ENCODE measurements at regions not wholly inside any gene's neighbourhood (a gene's known extent, or its start where the extent isn't known, plus 50 kb on each side); places are given as distances from the start of the nearest gene placed in this dataset.

DNA sequence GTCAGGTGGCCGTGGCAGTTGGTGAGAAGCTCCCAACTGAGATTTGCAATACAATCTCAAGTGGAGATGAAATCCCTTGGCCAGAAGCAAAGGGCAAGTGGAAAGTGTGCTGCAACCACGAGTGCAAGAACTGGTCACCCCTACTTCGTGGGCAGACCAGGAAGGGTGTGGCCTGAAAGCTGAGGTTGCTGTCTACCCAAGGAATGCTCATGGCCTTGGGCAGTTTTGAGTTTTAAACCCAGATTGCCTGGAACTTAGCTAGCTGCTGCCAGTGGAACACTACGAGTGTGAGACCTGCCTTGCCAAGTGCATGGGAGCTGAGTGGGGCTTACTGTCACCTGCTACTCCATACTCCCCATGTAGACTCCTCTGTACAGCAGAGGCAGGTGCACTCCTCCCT, 113.3 kb upstream of the FAT3 start:
- Histone ChIP-seq H3K9me3 (ENCODE audit: low read length) (peaks cover 7% of the 10 kb centered on the region; the same call in 1 of the 2 replicates), H3K4me2 (ENCODE audit: low read length) (no peak overlapping the region)

DNA sequence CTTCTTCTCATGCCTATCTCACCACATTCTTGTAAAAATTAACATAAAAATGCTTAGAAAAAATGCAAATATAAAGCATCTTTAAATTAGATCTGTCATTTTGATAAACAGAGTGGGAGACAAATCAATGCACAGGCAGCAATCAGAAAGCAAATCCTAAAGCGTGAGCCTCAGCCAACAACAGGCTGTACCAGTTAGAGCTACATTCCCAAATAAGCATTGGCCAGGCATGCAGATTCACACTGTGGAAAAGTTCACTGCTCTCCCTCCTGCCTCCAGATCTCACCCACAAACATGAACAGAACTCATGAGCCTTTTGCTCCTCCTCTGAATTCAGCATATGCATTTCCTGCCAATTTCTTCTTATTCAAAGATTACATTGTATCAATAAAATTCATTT, 115.2 kb upstream of the FAT3 start:
- DNase-seq (no peak), ATAC-seq (no peak)
- intact Hi-C loops (cut with micrococcal nuclease) = no loop called here
- no TSS peak for BruUV-seq (replicated peaks)
- H3K4me3 ChIP-seq (ENCODE audit: low read length) = no peak overlapping the region
- H3K4me2 ChIP-seq (ENCODE audit: low read length) = no peak overlapping the region
- peaks cover 7% of the 10 kb centered on the region; the same call in 1 of the 2 replicates for H3K9me3 ChIP-seq (ENCODE audit: low read length)
- H3K36me3 ChIP-seq (ENCODE audit: low read depth, low read length) = no peaks in the 10 kb centered on the region
- H3K9ac ChIP-seq (ENCODE audit: low read length) = no peak overlapping the region
- no peaks in the 10 kb centered on the region for H3K9me2 ChIP-seq (replicated peaks; ENCODE audit: low read length)
- ChIA-PET POLR2A (ENCODE audit: unreplicated experiment) (no interaction called here), CTCF (no interaction called here)
- no peak overlapping the region for H3K27ac ChIP-seq (ENCODE audit: low read length)
- no peaks in the 10 kb centered on the region for H3K4me1 ChIP-seq (ENCODE audit: insufficient read depth, low read length)
- H3K27me3 ChIP-seq (ENCODE audit: low read length) = no peaks in the 10 kb centered on the region
- H3F3A ChIP-seq (ENCODE audit: low read length, unreplicated experiment) = no peaks in the 10 kb centered on the region
- H4K20me1 ChIP-seq (ENCODE audit: low read length) = no peaks in the 10 kb centered on the region
- no peak overlapping the region for H2AFZ ChIP-seq (ENCODE audit: low read length)
- no peak for TF ChIP-seq EZH2phosphoT487 (IDR thresholded peaks at IDR 0.05; ENCODE audit: borderline replicate concordance, low read length)
- TF ChIP-seq, protein P1, sequence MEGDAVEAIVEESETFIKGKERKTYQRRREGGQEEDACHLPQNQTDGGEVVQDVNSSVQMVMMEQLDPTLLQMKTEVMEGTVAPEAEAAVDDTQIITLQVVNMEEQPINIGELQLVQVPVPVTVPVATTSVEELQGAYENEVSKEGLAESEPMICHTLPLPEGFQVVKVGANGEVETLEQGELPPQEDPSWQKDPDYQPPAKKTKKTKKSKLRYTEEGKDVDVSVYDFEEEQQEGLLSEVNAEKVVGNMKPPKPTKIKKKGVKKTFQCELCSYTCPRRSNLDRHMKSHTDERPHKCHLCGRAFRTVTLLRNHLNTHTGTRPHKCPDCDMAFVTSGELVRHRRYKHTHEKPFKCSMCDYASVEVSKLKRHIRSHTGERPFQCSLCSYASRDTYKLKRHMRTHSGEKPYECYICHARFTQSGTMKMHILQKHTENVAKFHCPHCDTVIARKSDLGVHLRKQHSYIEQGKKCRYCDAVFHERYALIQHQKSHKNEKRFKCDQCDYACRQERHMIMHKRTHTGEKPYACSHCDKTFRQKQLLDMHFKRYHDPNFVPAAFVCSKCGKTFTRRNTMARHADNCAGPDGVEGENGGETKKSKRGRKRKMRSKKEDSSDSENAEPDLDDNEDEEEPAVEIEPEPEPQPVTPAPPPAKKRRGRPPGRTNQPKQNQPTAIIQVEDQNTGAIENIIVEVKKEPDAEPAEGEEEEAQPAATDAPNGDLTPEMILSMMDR (conservative IDR thresholded peaks at IDR 0.05; ENCODE audit: low read depth, low read length) = no peak
- TF ChIP-seq EZH2 (IDR thresholded peaks at IDR 0.05; ENCODE audit: low read length, unreplicated experiment) = no peak
- no peaks in the 10 kb centered on the region for H3K79me2 ChIP-seq (ENCODE audit: low read length)

More for the DNA sequence above, 113.3 kb upstream of the FAT3 start:
- Histone ChIP-seq H3K4me1 (ENCODE audit: insufficient read depth, low read length) (no peaks in the 10 kb centered on the region), H3K79me2 (ENCODE audit: low read length) (no peaks in the 10 kb centered on the region), H4K20me1 (ENCODE audit: low read length) (no peaks in the 10 kb centered on the region), H3K36me3 (ENCODE audit: low read depth, low read length) (no peaks in the 10 kb centered on the region), H3K4me3 (ENCODE audit: low read length) (no peak overlapping the region), H3K9me2 (replicated peaks; ENCODE audit: low read length) (no peaks in the 10 kb centered on the region), H3F3A (ENCODE audit: low read length, unreplicated experiment) (no peaks in the 10 kb centered on the region), H3K9ac (ENCODE audit: low read length) (no peak overlapping the region), H3K27me3 (ENCODE audit: low read length) (no peaks in the 10 kb centered on the region), H2AFZ (ENCODE audit: low read length) (no peak overlapping the region), H3K27ac (ENCODE audit: low read length) (no peak overlapping the region)
- DNase-seq = peak; percentile 21
- no TSS peak for BruUV-seq (replicated peaks)
- intact Hi-C loops (cut with micrococcal nuclease) = no loop called here
- POLR2A ChIA-PET (ENCODE audit: unreplicated experiment) = no interaction called here
- no peak for ATAC-seq
- CTCF ChIA-PET = no interaction called here
- TF ChIP-seq EZH2 (IDR thresholded peaks at IDR 0.05; ENCODE audit: low read length, unreplicated experiment) = no peak
- no peak for TF ChIP-seq EZH2phosphoT487 (IDR thresholded peaks at IDR 0.05; ENCODE audit: borderline replicate concordance, low read length)
- TF ChIP-seq, protein P1 (conservative IDR thresholded peaks at IDR 0.05; ENCODE audit: low read depth, low read length) = no peak

DNA sequence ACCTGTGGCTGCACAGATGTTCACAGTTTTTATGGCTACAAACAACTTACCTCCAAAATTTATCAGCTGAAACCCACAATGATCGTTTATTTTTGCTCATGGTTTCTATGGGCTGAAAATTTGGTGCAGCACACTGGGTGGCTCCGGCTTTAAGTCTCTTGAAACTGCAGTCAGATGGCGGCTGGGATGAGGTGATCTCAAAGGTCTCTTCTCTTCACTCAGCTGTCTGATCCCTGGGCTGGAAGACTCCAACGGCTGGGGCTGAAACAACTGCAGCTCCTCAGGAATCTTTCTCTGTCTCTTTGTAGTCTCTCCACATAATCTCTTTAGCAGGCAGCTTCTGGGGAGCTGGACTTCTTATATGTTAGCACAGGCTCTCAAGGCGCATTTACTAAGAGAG, 117.3 kb upstream of the FAT3 start:
- intact Hi-C loops (cut with micrococcal nuclease) = no loop called here
- Histone ChIP-seq H3K4me2 (ENCODE audit: low read length) (no peak overlapping the region), H3K9me3 (ENCODE audit: low read length) (no peaks in the 10 kb centered on the region), H3K4me1 (ENCODE audit: insufficient read depth, low read length) (no peaks in the 10 kb centered on the region), H3K79me2 (ENCODE audit: low read length) (no peaks in the 10 kb centered on the region), H3K36me3 (ENCODE audit: low read depth, low read length) (no peaks in the 10 kb centered on the region), H3K4me3 (ENCODE audit: low read length) (no peak overlapping the region), H3K9ac (ENCODE audit: low read length) (no peak overlapping the region), H3F3A (ENCODE audit: low read length, unreplicated experiment) (no peaks in the 10 kb centered on the region), H3K27ac (ENCODE audit: low read length) (no peak overlapping the region), H3K9me2 (replicated peaks; ENCODE audit: low read length) (no peaks in the 10 kb centered on the region), H4K20me1 (ENCODE audit: low read length) (no peaks in the 10 kb centered on the region), H3K27me3 (ENCODE audit: low read length) (no peaks in the 10 kb centered on the region), H2AFZ (ENCODE audit: low read length) (no peak overlapping the region)
- DNase-seq (no peak), ATAC-seq (no peak)
- ChIA-PET POLR2A (ENCODE audit: unreplicated experiment) (no interaction called here), CTCF (no interaction called here)
- BruUV-seq (replicated peaks) = no TSS peak
- TF ChIP-seq EZH2phosphoT487 (IDR thresholded peaks at IDR 0.05; ENCODE audit: borderline replicate concordance, low read length) = no peak
- TF ChIP-seq, protein P1 (conservative IDR thresholded peaks at IDR 0.05; ENCODE audit: low read depth, low read length) = no peak
- no peak for TF ChIP-seq EZH2 (IDR thresholded peaks at IDR 0.05; ENCODE audit: low read length, unreplicated experiment)
